ENCODE measurements at regions not wholly inside any gene's neighbourhood (a gene's known extent, or its start where the extent isn't known, plus 50 kb on each side); places are given as distances from the start of the nearest gene placed in this dataset.
"Not testable (repeated sequence)": the region's sequence is repeated elsewhere in the genome, so short reads cannot be mapped to it uniquely, and the experiment has no call there.

GRCh38 chr13:46498650-46499049, 54.3 kb upstream of the LRCH1 start:
- DNase-seq, result no peak

- DNase-seq, result no peak
Measured at GRCh38 chr13:46496086-46496485, 56.9 kb upstream of the LRCH1 start.

- DNase-seq, result no peak
Measured at GRCh38 chr13:46495651-46496050, 57.3 kb upstream of the LRCH1 start.

GRCh38 chr13:46495066-46495465, 57.9 kb upstream of the LRCH1 start:
- DNase-seq, result no peak

- DNase-seq, result no peak
Measured at GRCh38 chr13:46492946-46493345, 60.0 kb upstream of the LRCH1 start.

GRCh38 chr13:46491641-46492040, 61.3 kb upstream of the LRCH1 start:
- no peak for DNase-seq

- DNase-seq, result not testable (repeated sequence)
Measured at GRCh38 chr13:46490713-46491112, 62.3 kb upstream of the LRCH1 start.

GRCh38 chr13:46490129-46490528, 62.8 kb upstream of the LRCH1 start:
- DNase-seq, result no peak

- DNase-seq, result no peak
Measured at GRCh38 chr13:46489586-46490023, 63.4 kb upstream of the LRCH1 start.

GRCh38 chr13:46487748-46488147, 65.2 kb upstream of the LRCH1 start:
- no peak for DNase-seq

GRCh38 chr13:46486270-46486669, 66.7 kb upstream of the LRCH1 start:
- DNase-seq, result no peak

- DNase-seq, result no peak
Measured at GRCh38 chr13:46484561-46484960, 68.4 kb upstream of the LRCH1 start.

- DNase-seq, result no peak
Measured at GRCh38 chr13:46481166-46481565, 71.8 kb upstream of the LRCH1 start.

GRCh38 chr13:46480131-46480530, 72.8 kb upstream of the LRCH1 start:
- DNase-seq, result no peak

GRCh38 chr13:46479691-46480090, 73.3 kb upstream of the LRCH1 start:
- DNase-seq, result no peak

- no peak for DNase-seq
Measured at GRCh38 chr13:46479283-46479682, 73.7 kb upstream of the LRCH1 start.

- no peak for DNase-seq
Measured at GRCh38 chr13:46478651-46479050, 74.3 kb upstream of the LRCH1 start.

- DNase-seq, result no peak
Measured at GRCh38 chr13:46476174-46476573, 76.8 kb upstream of the LRCH1 start.

- DNase-seq, result no peak
Measured at GRCh38 chr13:46475541-46475991, 77.4 kb upstream of the LRCH1 start.

GRCh38 chr13:46473806-46474205, 79.2 kb upstream of the LRCH1 start:
- no peak for DNase-seq

- no peak for DNase-seq
Measured at GRCh38 chr13:46472384-46472783, 80.6 kb upstream of the LRCH1 start.

GRCh38 chr13:46469699-46470098, 82.6 kb upstream of the RUBCNL start:
- not testable (repeated sequence) for DNase-seq

GRCh38 chr13:46468570-46469463, 81.8 kb upstream of the RUBCNL start:
- DNase-seq, result no peak

- DNase-seq, result not testable (repeated sequence)
Measured at GRCh38 chr13:46467694-46468093, 80.6 kb upstream of the RUBCNL start.

GRCh38 chr13:46466074-46466473, 79.0 kb upstream of the RUBCNL start:
- DNase-seq, result not testable (repeated sequence)

Measured in right forelimb (tissue), 1 donor.